Breast epithelium (tissue), 3 donors: ENCODE measurements at regions not wholly inside any gene's neighbourhood (a gene's known extent, or its start where the extent isn't known, plus 50 kb on each side); places are given as distances from the start of the nearest gene placed in this dataset.

Experiments
- CTCF ChIP-seq, 3 donors: fragments of 450-650 bp; IDR thresholded peaks; one replicate each; pipeline ENCODE4 v1.5.1; 2016 to 2017; ENCODE audit warnings: antibody characterized with exemption in 3 of 3, mild to moderate bottlenecking in 3 of 3, moderate library complexity in 3 of 3
- POLR2A ChIP-seq: fragments of 450-650 bp; IDR thresholded peaks from one replicate; pipeline ENCODE4 v1.6.1; 2016; ENCODE audit warnings: antibody characterized with exemption, mild to moderate bottlenecking, moderate library complexity

GRCh38 chr4:137039370-137039769 is 492.9 kb downstream of the PCDH18 start:
- TF ChIP-seq CTCF (IDR thresholded peaks at IDR 0.05) (no peak), POLR2A (no peak)
